NCI-H82 treated with DMSO at 0.1 percent for 48 hours (cell line): ENCODE measurements at regions not wholly inside any gene's neighbourhood (a gene's known extent, or its start where the extent isn't known, plus 50 kb on each side); places are given as distances from the start of the nearest gene placed in this dataset.
"Not testable (repeated sequence)": the region's sequence is repeated elsewhere in the genome, so short reads cannot be mapped to it uniquely, and the experiment has no call there.

Experiments used
- DNase-seq: peaks from one replicate; lab custom pipeline; 2025; ENCODE audit not compliant: unreplicated experiment; lab: John Stamatoyannopoulos, UW

- not testable (repeated sequence) for DNase-seq
These were observed 1302.4 kb upstream of the GYPC start for GRCh38 chr2:125353542-125353941.

- no peak for DNase-seq
These were observed 1291.6 kb upstream of the GYPC start for GRCh38 chr2:125364192-125364983.

- DNase-seq, result no peak
These were observed 1291.0 kb upstream of the GYPC start for GRCh38 chr2:125364984-125365265.

- no peak for DNase-seq
These were observed 1284.1 kb upstream of the GYPC start for GRCh38 chr2:125371867-125372266.

- DNase-seq, result no peak
These were observed 1282.7 kb upstream of the GYPC start for GRCh38 chr2:125373293-125373692.

GRCh38 chr2:125386074-125386473 is 1269.9 kb upstream of the GYPC start:
- no peak for DNase-seq

- DNase-seq, result no peak
These were observed 1258.3 kb upstream of the GYPC start for GRCh38 chr2:125397535-125398251.

- no peak for DNase-seq
These were observed 1257.0 kb upstream of the GYPC start for GRCh38 chr2:125398738-125399524.

- no peak for DNase-seq
These were observed 1250.1 kb upstream of the GYPC start for GRCh38 chr2:125405816-125406215.

GRCh38 chr2:125408874-125409538 is 1247.0 kb upstream of the GYPC start:
- no peak for DNase-seq

GRCh38 chr2:125418483-125418882 is 1237.5 kb upstream of the GYPC start:
- no peak for DNase-seq

- DNase-seq, result not testable (repeated sequence)
These were observed 1233.7 kb upstream of the GYPC start for GRCh38 chr2:125422198-125422770.

GRCh38 chr2:125424266-125424785 is 1231.6 kb upstream of the GYPC start:
- no peak for DNase-seq

- no peak for DNase-seq
These were observed 1228.1 kb upstream of the GYPC start for GRCh38 chr2:125427721-125428315.

- DNase-seq, result no peak
These were observed 1211.9 kb upstream of the GYPC start for GRCh38 chr2:125444106-125444505.

- no peak for DNase-seq
These were observed 1210.5 kb upstream of the GYPC start for GRCh38 chr2:125445495-125445894.

GRCh38 chr2:125450092-125450491 is 1205.9 kb upstream of the GYPC start:
- DNase-seq, result no peak

- no peak for DNase-seq
These were observed 1200.8 kb upstream of the GYPC start for GRCh38 chr2:125455110-125455509.

- DNase-seq, result no peak
These were observed 1199.1 kb upstream of the GYPC start for GRCh38 chr2:125456693-125457363.

GRCh38 chr2:125471963-125472362 is 1184.0 kb upstream of the GYPC start:
- no peak for DNase-seq
